CD4-positive, CD25-positive, alpha-beta regulatory T cell (primary cell): ENCODE measurements at regions not wholly inside any gene's neighbourhood (a gene's known extent, or its start where the extent isn't known, plus 50 kb on each side); places are given as distances from the start of the nearest gene placed in this dataset.
A peak's percentile ranks its signal among the peaks of the same experiment; 100 is the strongest.

ENCODE experiments used
- ATAC-seq, 2 donors: fragments of 150-1000 bp; cut with Tn5 transposase; one replicate each; pipeline ENCODE4 v1.10.0; 2021; ENCODE audit warnings: low read depth in 2 of 2, moderate number of reproducible peaks in 2 of 2, moderate library complexity in 1 of 2
- DNase-seq, 3 donors: peaks; one replicate each; pipeline versions ENCODE4 v3.0.0 to v3.0.0-alpha.2; 2012 to 2022; ENCODE audit warnings: mixed read lengths in 1 of 3
- H3K27ac ChIP-seq: one replicate; pipeline ENCODE4 v1.7.0; 2013; ENCODE audit warnings: mild to moderate bottlenecking, low read length; ENCODE audit not compliant: insufficient read depth, poor library complexity, severe bottlenecking
- H3K27me3 ChIP-seq: one replicate; pipeline ENCODE4 v1.7.0; 2013; ENCODE audit warnings: low read length; ENCODE audit not compliant: control insufficient read depth, insufficient read depth
- H3K36me3 ChIP-seq: one replicate; pipeline ENCODE4 v1.7.0; 2013; ENCODE audit warnings: mild to moderate bottlenecking, low read length, moderate library complexity; ENCODE audit not compliant: control insufficient read depth, insufficient read depth
- H3K4me1 ChIP-seq: 2 replicates; pipeline ENCODE4 v1.7.0; 2013; ENCODE audit warnings: mild to moderate bottlenecking, low read length; ENCODE audit not compliant: insufficient read depth, control insufficient read depth, poor library complexity, severe bottlenecking
- H3K4me3 ChIP-seq: one replicate; pipeline ENCODE4 v1.7.0; 2013; ENCODE audit warnings: low read depth, mild to moderate bottlenecking, low read length, moderate library complexity
- H3K9me3 ChIP-seq, 2 experiments: 1 replicate in 1 of 2; 2 replicates in 1 of 2; pipeline ENCODE4 v1.7.0; 2013; ENCODE audit warnings: low read length in 2 of 2, mild to moderate bottlenecking in 1 of 2, moderate library complexity in 1 of 2; ENCODE audit not compliant: control insufficient read depth in 2 of 2
- H3K27ac Mint-ChIP-seq, 3 donors: one replicate each; pipeline ENCODE4 v1.8.0; 2020 to 2022; ENCODE audit warnings: mild to moderate bottlenecking in 3 of 3, mixed read lengths in 3 of 3, moderate library complexity in 2 of 3
- H3K27me3 Mint-ChIP-seq: one replicate; pipeline ENCODE4 v1.8.0; 2022; ENCODE audit warnings: mild to moderate bottlenecking, mixed read lengths
- H3K36me3 Mint-ChIP-seq: one replicate; pipeline ENCODE4 v1.8.0; 2020; ENCODE audit warnings: mixed read lengths
- H3K4me1 Mint-ChIP-seq, 4 donors: one replicate each; pipeline ENCODE4 v1.8.0; 2020 to 2022; ENCODE audit warnings: mixed read lengths in 4 of 4, mild to moderate bottlenecking in 1 of 4
- H3K4me3 Mint-ChIP-seq, 4 donors: one replicate each; pipeline ENCODE4 v1.8.0; 2020 to 2022; ENCODE audit warnings: mild to moderate bottlenecking in 4 of 4, mixed read lengths in 4 of 4, moderate library complexity in 3 of 4
- H3K9me3 Mint-ChIP-seq, 7 donors: one replicate each; pipeline ENCODE4 v1.8.0; 2020 to 2022; ENCODE audit warnings: mixed read lengths in 7 of 7, mild to moderate bottlenecking in 3 of 7, moderate library complexity in 2 of 7

- H3K27ac Mint-ChIP-seq, result no peak overlapping the region
Measured at GRCh38 chr6:21478883-21479539, 114.5 kb upstream of the SOX4 start.

GRCh38 chr6:21486115-21486514 is 107.4 kb upstream of the SOX4 start:
- Mint-ChIP-seq H3K4me1 (peaks cover 0 to 2% (median 0%) of the 10 kb centered on the region in 4 donors), H3K9me3 (peaks cover 0 to 2% (median 0%) of the 10 kb centered on the region in 7 donors), H3K36me3 (no peaks in the 10 kb centered on the region), H3K4me3 (no peak overlapping the region), H3K27me3 (peaks cover 25% of the 10 kb centered on the region), H3K27ac (no peak overlapping the region)
- Histone ChIP-seq H3K4me3 (no peak overlapping the region), H3K27ac (no peak overlapping the region), H3K36me3 (no peaks in the 10 kb centered on the region), H3K9me3 (no peaks in the 10 kb centered on the region), H3K4me1 (no peaks in the 10 kb centered on the region), H3K27me3 (peaks cover 6% of the 10 kb centered on the region)
- ATAC-seq, result no peak
- DNase-seq, result no peak

More at GRCh38 chr6:21478883-21479539, 114.5 kb upstream of the SOX4 start:
- H3K27ac ChIP-seq, result no peak overlapping the region
- no peak overlapping the region for H3K4me3 ChIP-seq
- ATAC-seq, result no peak
- peaks cover 6% of the 10 kb centered on the region for H3K27me3 ChIP-seq
- H3K36me3 Mint-ChIP-seq, result no peaks in the 10 kb centered on the region
- no peak overlapping the region for H3K4me3 Mint-ChIP-seq
- H3K9me3 Mint-ChIP-seq, result peaks cover 0 to 1% (median 0%) of the 10 kb centered on the region in 7 donors
- no peaks in the 10 kb centered on the region for H3K36me3 ChIP-seq
- H3K27me3 Mint-ChIP-seq, result peaks cover 19% of the 10 kb centered on the region
- DNase-seq, result no peak
- no peaks in the 10 kb centered on the region for H3K4me1 ChIP-seq
- no peaks in the 10 kb centered on the region for H3K4me1 Mint-ChIP-seq
- H3K9me3 ChIP-seq, result no peaks in the 10 kb centered on the region

GRCh38 chr6:21489826-21490225 is 103.7 kb upstream of the SOX4 start:
- Mint-ChIP-seq H3K9me3 (peaks cover 0 to 2% (median 0%) of the 10 kb centered on the region in 7 donors), H3K36me3 (no peaks in the 10 kb centered on the region), H3K27me3 (peaks cover 17% of the 10 kb centered on the region), H3K4me1 (peaks cover 0 to under 1% (median 0%) of the 10 kb centered on the region in 4 donors), H3K27ac (no peak overlapping the region), H3K4me3 (no peak overlapping the region)
- ATAC-seq, result no peak
- Histone ChIP-seq H3K27ac (no peak overlapping the region), H3K36me3 (no peaks in the 10 kb centered on the region), H3K27me3 (no peaks in the 10 kb centered on the region), H3K9me3 (no peaks in the 10 kb centered on the region), H3K4me3 (no peak overlapping the region), H3K4me1 (no peaks in the 10 kb centered on the region)
- no peak for DNase-seq

GRCh38 chr6:21491955-21492354 is 101.6 kb upstream of the SOX4 start:
- Histone ChIP-seq H3K4me1 (no peaks in the 10 kb centered on the region), H3K27me3 (no peaks in the 10 kb centered on the region), H3K4me3 (no peak overlapping the region), H3K9me3 (no peaks in the 10 kb centered on the region), H3K27ac (no peak overlapping the region), H3K36me3 (no peaks in the 10 kb centered on the region)
- no peaks in the 10 kb centered on the region for H3K36me3 Mint-ChIP-seq
- H3K27ac Mint-ChIP-seq, result no peak overlapping the region
- peaks cover 8% of the 10 kb centered on the region for H3K27me3 Mint-ChIP-seq
- H3K4me3 Mint-ChIP-seq, result no peak overlapping the region
- ATAC-seq (no peak), DNase-seq (no peak)
- H3K9me3 Mint-ChIP-seq, result peaks cover 0 to 2% (median 0%) of the 10 kb centered on the region in 7 donors
- H3K4me1 Mint-ChIP-seq, result no peaks in the 10 kb centered on the region

- Histone ChIP-seq H3K27me3 (no peaks in the 10 kb centered on the region), H3K27ac (no peak overlapping the region), H3K9me3 (no peaks in the 10 kb centered on the region), H3K4me1 (no peaks in the 10 kb centered on the region), H3K36me3 (no peaks in the 10 kb centered on the region), H3K4me3 (no peak overlapping the region)
- no peaks in the 10 kb centered on the region for H3K4me1 Mint-ChIP-seq
- H3K27me3 Mint-ChIP-seq, result peaks cover 4% of the 10 kb centered on the region
- no peaks in the 10 kb centered on the region for H3K36me3 Mint-ChIP-seq
- H3K27ac Mint-ChIP-seq, result peak overlapping the region in 1 of 3 donors; percentile 32
- no peak for DNase-seq
- no peak for ATAC-seq
- no peaks in the 10 kb centered on the region for H3K9me3 Mint-ChIP-seq
- H3K4me3 Mint-ChIP-seq, result no peak overlapping the region
Measured at GRCh38 chr6:21494505-21494904, 99.0 kb upstream of the SOX4 start.

GRCh38 chr6:21496196-21496595 is 97.4 kb upstream of the SOX4 start:
- Mint-ChIP-seq H3K4me1 (no peaks in the 10 kb centered on the region), H3K9me3 (no peaks in the 10 kb centered on the region), H3K27ac (no peak overlapping the region), H3K4me3 (no peak overlapping the region), H3K36me3 (no peaks in the 10 kb centered on the region), H3K27me3 (peaks cover 9% of the 10 kb centered on the region)
- Histone ChIP-seq H3K4me1 (no peaks in the 10 kb centered on the region), H3K36me3 (no peaks in the 10 kb centered on the region), H3K4me3 (no peak overlapping the region), H3K27me3 (peaks cover 2% of the 10 kb centered on the region), H3K27ac (no peak overlapping the region), H3K9me3 (no peaks in the 10 kb centered on the region)
- ATAC-seq, result no peak
- no peak for DNase-seq

- DNase-seq (no peak), ATAC-seq (no peak)
- Histone ChIP-seq H3K4me1 (no peaks in the 10 kb centered on the region), H3K27me3 (peaks cover 2% of the 10 kb centered on the region), H3K9me3 (no peaks in the 10 kb centered on the region), H3K4me3 (no peak overlapping the region), H3K27ac (no peak overlapping the region), H3K36me3 (no peaks in the 10 kb centered on the region)
- Mint-ChIP-seq H3K27ac (no peak overlapping the region), H3K4me3 (no peak overlapping the region), H3K4me1 (no peaks in the 10 kb centered on the region), H3K36me3 (no peaks in the 10 kb centered on the region), H3K9me3 (no peaks in the 10 kb centered on the region), H3K27me3 (peaks cover 6% of the 10 kb centered on the region)
Measured at GRCh38 chr6:21496706-21497105, 96.8 kb upstream of the SOX4 start.

GRCh38 chr6:21500314-21501020 is 93.1 kb upstream of the SOX4 start:
- no peaks in the 10 kb centered on the region for H3K36me3 ChIP-seq
- H3K27me3 ChIP-seq, result peaks cover 2% of the 10 kb centered on the region
- H3K9me3 ChIP-seq, result no peaks in the 10 kb centered on the region
- H3K27ac Mint-ChIP-seq, result no peak overlapping the region
- H3K4me1 ChIP-seq, result no peaks in the 10 kb centered on the region
- H3K4me3 ChIP-seq, result no peak overlapping the region
- no peaks in the 10 kb centered on the region for H3K36me3 Mint-ChIP-seq
- no peaks in the 10 kb centered on the region for H3K4me1 Mint-ChIP-seq
- H3K27me3 Mint-ChIP-seq, result peaks cover 6% of the 10 kb centered on the region
- H3K9me3 Mint-ChIP-seq, result no peaks in the 10 kb centered on the region
- no peak overlapping the region for H3K4me3 Mint-ChIP-seq
- ATAC-seq, result no peak
- no peak for DNase-seq
- H3K27ac ChIP-seq, result no peak overlapping the region
